ENCODE measurements at regions not wholly inside any gene's neighbourhood (a gene's known extent, or its start where the extent isn't known, plus 50 kb on each side); places are given as distances from the start of the nearest gene placed in this dataset.

GRCh38 chr6:12386816-12387215 is 96.7 kb downstream of the EDN1 start:
- Histone ChIP-seq H3K79me1 (ENCODE audit: low read depth, low read length) (no peaks in the 10 kb centered on the region), H2AK5ac (ENCODE audit: low read depth, low read length) (no peak overlapping the region), H4K91ac (ENCODE audit: low read depth, low read length, poor library complexity) (no peak overlapping the region), H3K4me1 (ENCODE audit: control insufficient read depth in 2 of 2, insufficient read depth in 1 of 2, low read depth in 1 of 2, low read length in 2 of 2) (no peaks in the 10 kb centered on the region), H2BK15ac (ENCODE audit: low read length) (no peak overlapping the region), H4K8ac (ENCODE audit: low read depth, low read length) (no peak overlapping the region), H3K14ac (ENCODE audit: low read length) (no peak overlapping the region), H2BK12ac (ENCODE audit: low read length) (no peak overlapping the region), H3K23ac (ENCODE audit: low read depth, low read length, poor library complexity) (no peak overlapping the region), H3K4me2 (ENCODE audit: insufficient read depth, low read length, poor library complexity, severe bottlenecking) (no peak overlapping the region), H3K36me3 (replicated peaks in 1 of 2; ENCODE audit: control insufficient read depth in 2 of 2, insufficient read depth in 2 of 2, low read length in 2 of 2) (no peaks in the 10 kb centered on the region), H2BK5ac (ENCODE audit: low read length) (no peak overlapping the region), H3K27me3 (ENCODE audit: control insufficient read depth in 3 of 3, insufficient read depth in 3 of 3, low read depth in 1 of 3, low read length in 3 of 3) (peaks cover 0 to 1% (median 0%) of the 10 kb centered on the region in 3 experiments), H2AFZ (ENCODE audit: low read length) (no peak overlapping the region), H3K27ac (replicated peaks; ENCODE audit: low read length) (no peak overlapping the region), H3K9me3 (replicated peaks in 1 of 2; ENCODE audit: control insufficient read depth in 2 of 2, insufficient read depth in 1 of 2, low read depth in 1 of 2, low read length in 2 of 2) (no peaks in the 10 kb centered on the region), H3K4ac (ENCODE audit: low read length) (no peak overlapping the region), H3K18ac (ENCODE audit: low read length) (no peak overlapping the region), H3K4me3 (ENCODE audit: low read length in 2 of 2) (no peak overlapping the region), H2BK120ac (ENCODE audit: low read depth, low read length) (no peak overlapping the region), H3K9ac (ENCODE audit: low read depth, low read length, poor library complexity) (no peak overlapping the region)
- WGBS, 2 donors (ENCODE audit: extremely low coverage in 2 of 2, insufficient read length in 2 of 2, insufficient replicate concordance in 1 of 2) = no CpG with 5 or more reads among the region's 5 CpGs
- DNase-seq (ENCODE audit: low spot score) = no peak

GRCh38 chr6:12391472-12391871 is 101.3 kb downstream of the EDN1 start:
- Histone ChIP-seq H2BK12ac (ENCODE audit: low read length) (no peak overlapping the region), H3K9me3 (replicated peaks in 1 of 2; ENCODE audit: control insufficient read depth in 2 of 2, insufficient read depth in 1 of 2, low read depth in 1 of 2, low read length in 2 of 2) (no peaks in the 10 kb centered on the region), H3K4ac (ENCODE audit: low read length) (no peak overlapping the region), H2BK5ac (ENCODE audit: low read length) (no peak overlapping the region), H3K14ac (ENCODE audit: low read length) (no peak overlapping the region), H2BK120ac (ENCODE audit: low read depth, low read length) (no peak overlapping the region), H3K4me2 (ENCODE audit: insufficient read depth, low read length, poor library complexity, severe bottlenecking) (no peak overlapping the region), H3K27me3 (ENCODE audit: control insufficient read depth in 3 of 3, insufficient read depth in 3 of 3, low read depth in 1 of 3, low read length in 3 of 3) (peaks cover 0 to 1% (median 0%) of the 10 kb centered on the region in 3 experiments), H3K36me3 (replicated peaks in 1 of 2; ENCODE audit: control insufficient read depth in 2 of 2, insufficient read depth in 2 of 2, low read length in 2 of 2) (no peaks in the 10 kb centered on the region), H2AK5ac (ENCODE audit: low read depth, low read length) (no peak overlapping the region), H2BK15ac (ENCODE audit: low read length) (no peak overlapping the region), H3K23ac (ENCODE audit: low read depth, low read length, poor library complexity) (no peak overlapping the region), H3K4me1 (ENCODE audit: control insufficient read depth in 2 of 2, insufficient read depth in 1 of 2, low read depth in 1 of 2, low read length in 2 of 2) (no peaks in the 10 kb centered on the region), H3K79me1 (ENCODE audit: low read depth, low read length) (no peaks in the 10 kb centered on the region), H3K4me3 (ENCODE audit: low read length in 2 of 2) (no peak overlapping the region), H3K18ac (ENCODE audit: low read length) (no peak overlapping the region), H4K8ac (ENCODE audit: low read depth, low read length) (no peak overlapping the region), H3K27ac (replicated peaks; ENCODE audit: low read length) (no peak overlapping the region), H3K9ac (ENCODE audit: low read depth, low read length, poor library complexity) (no peak overlapping the region), H4K91ac (ENCODE audit: low read depth, low read length, poor library complexity) (no peak overlapping the region), H2AFZ (ENCODE audit: low read length) (no peak overlapping the region)
- no peak for DNase-seq (ENCODE audit: low spot score)
- no CpG with 5 or more reads among the region's 3 CpGs for WGBS, 2 donors (ENCODE audit: extremely low coverage in 2 of 2, insufficient read length in 2 of 2, insufficient replicate concordance in 1 of 2)

GRCh38 chr6:12392490-12392889 is 102.3 kb downstream of the EDN1 start:
- H3K27ac ChIP-seq (replicated peaks; ENCODE audit: low read length) = no peak overlapping the region
- no peak overlapping the region for H4K91ac ChIP-seq (ENCODE audit: low read depth, low read length, poor library complexity)
- peaks cover 0 to 1% (median 0%) of the 10 kb centered on the region in 3 experiments for H3K27me3 ChIP-seq (ENCODE audit: control insufficient read depth in 3 of 3, insufficient read depth in 3 of 3, low read depth in 1 of 3, low read length in 3 of 3)
- H2AFZ ChIP-seq (ENCODE audit: low read length) = no peak overlapping the region
- no peak overlapping the region for H2AK5ac ChIP-seq (ENCODE audit: low read depth, low read length)
- no peaks in the 10 kb centered on the region for H3K79me1 ChIP-seq (ENCODE audit: low read depth, low read length)
- no peaks in the 10 kb centered on the region for H3K36me3 ChIP-seq (replicated peaks in 1 of 2; ENCODE audit: control insufficient read depth in 2 of 2, insufficient read depth in 2 of 2, low read length in 2 of 2)
- H2BK15ac ChIP-seq (ENCODE audit: low read length) = no peak overlapping the region
- no peak overlapping the region for H3K23ac ChIP-seq (ENCODE audit: low read depth, low read length, poor library complexity)
- no peak overlapping the region for H2BK12ac ChIP-seq (ENCODE audit: low read length)
- WGBS, 2 donors (ENCODE audit: extremely low coverage in 2 of 2, insufficient read length in 2 of 2, insufficient replicate concordance in 1 of 2) = no CpG with 5 or more reads among the region's 6 CpGs
- H2BK120ac ChIP-seq (ENCODE audit: low read depth, low read length) = no peak overlapping the region
- H2BK5ac ChIP-seq (ENCODE audit: low read length) = no peak overlapping the region
- H3K9me3 ChIP-seq (replicated peaks in 1 of 2; ENCODE audit: control insufficient read depth in 2 of 2, insufficient read depth in 1 of 2, low read depth in 1 of 2, low read length in 2 of 2) = no peaks in the 10 kb centered on the region
- DNase-seq (ENCODE audit: low spot score) = no peak
- no peak overlapping the region for H3K4ac ChIP-seq (ENCODE audit: low read length)
- H3K4me1 ChIP-seq (ENCODE audit: control insufficient read depth in 2 of 2, insufficient read depth in 1 of 2, low read depth in 1 of 2, low read length in 2 of 2) = no peaks in the 10 kb centered on the region
- H3K9ac ChIP-seq (ENCODE audit: low read depth, low read length, poor library complexity) = no peak overlapping the region
- H4K8ac ChIP-seq (ENCODE audit: low read depth, low read length) = no peak overlapping the region
- H3K18ac ChIP-seq (ENCODE audit: low read length) = no peak overlapping the region
- no peak overlapping the region for H3K14ac ChIP-seq (ENCODE audit: low read length)
- H3K4me3 ChIP-seq (ENCODE audit: low read length in 2 of 2) = no peak overlapping the region
- H3K4me2 ChIP-seq (ENCODE audit: insufficient read depth, low read length, poor library complexity, severe bottlenecking) = no peak overlapping the region

GRCh38 chr6:12393100-12393499 is 102.9 kb downstream of the EDN1 start:
- Histone ChIP-seq H2AK5ac (ENCODE audit: low read depth, low read length) (no peak overlapping the region), H2BK120ac (ENCODE audit: low read depth, low read length) (no peak overlapping the region), H2AFZ (ENCODE audit: low read length) (no peak overlapping the region), H2BK5ac (ENCODE audit: low read length) (no peak overlapping the region), H3K23ac (ENCODE audit: low read depth, low read length, poor library complexity) (no peak overlapping the region), H3K27ac (replicated peaks; ENCODE audit: low read length) (no peak overlapping the region), H3K4me2 (ENCODE audit: insufficient read depth, low read length, poor library complexity, severe bottlenecking) (no peak overlapping the region), H3K9me3 (replicated peaks in 1 of 2; ENCODE audit: control insufficient read depth in 2 of 2, insufficient read depth in 1 of 2, low read depth in 1 of 2, low read length in 2 of 2) (no peaks in the 10 kb centered on the region), H2BK15ac (ENCODE audit: low read length) (no peak overlapping the region), H4K8ac (ENCODE audit: low read depth, low read length) (no peak overlapping the region), H3K4me3 (ENCODE audit: low read length in 2 of 2) (no peak overlapping the region), H3K9ac (ENCODE audit: low read depth, low read length, poor library complexity) (no peak overlapping the region), H3K79me1 (ENCODE audit: low read depth, low read length) (no peaks in the 10 kb centered on the region), H3K4me1 (ENCODE audit: control insufficient read depth in 2 of 2, insufficient read depth in 1 of 2, low read depth in 1 of 2, low read length in 2 of 2) (no peaks in the 10 kb centered on the region), H3K36me3 (replicated peaks in 1 of 2; ENCODE audit: control insufficient read depth in 2 of 2, insufficient read depth in 2 of 2, low read length in 2 of 2) (no peaks in the 10 kb centered on the region), H3K27me3 (ENCODE audit: control insufficient read depth in 3 of 3, insufficient read depth in 3 of 3, low read depth in 1 of 3, low read length in 3 of 3) (peaks cover 0 to 1% (median 0%) of the 10 kb centered on the region in 3 experiments), H4K91ac (ENCODE audit: low read depth, low read length, poor library complexity) (no peak overlapping the region), H3K18ac (ENCODE audit: low read length) (no peak overlapping the region), H3K4ac (ENCODE audit: low read length) (no peak overlapping the region), H3K14ac (ENCODE audit: low read length) (no peak overlapping the region), H2BK12ac (ENCODE audit: low read length) (no peak overlapping the region)
- WGBS, 2 donors (ENCODE audit: extremely low coverage in 2 of 2, insufficient read length in 2 of 2, insufficient replicate concordance in 1 of 2) = no CpG with 5 or more reads among the region's 1 CpG
- DNase-seq (ENCODE audit: low spot score) = no peak
